OCI-LY1 (cell line): ENCODE measurements at regions not wholly inside any gene's neighbourhood (a gene's known extent, or its start where the extent isn't known, plus 50 kb on each side); places are given as distances from the start of the nearest gene placed in this dataset.

Source experiments
- H2AFZ ChIP-seq: fragments of 200-600 bp; sonication (generic), shearing (Covaris generic); 2 replicates; pipeline ENCODE4 v1.6.0; 2014; ENCODE audit warnings: antibody characterized with exemption, mild to moderate bottlenecking, low read length
- H3F3A ChIP-seq: fragments of 200-600 bp; sonication (generic), shearing (Covaris generic); 2 replicates; pipeline ENCODE4 v1.6.0; 2014; ENCODE audit warnings: mild to moderate bottlenecking, antibody characterized with exemption, low read length, moderate library complexity; ENCODE audit not compliant: insufficient read depth
- H3K27ac ChIP-seq: fragments of 200-600 bp; sonication (generic); 2 replicates; pipeline ENCODE4 v1.5.1; 2014; ENCODE audit warnings: low read length, mixed run types, mild to moderate bottlenecking, low read depth; ENCODE audit not compliant: poor library complexity, severe bottlenecking
- H3K27me3 ChIP-seq: fragments of 200-600 bp; sonication (generic); 2 replicates; pipeline ENCODE4 v1.6.0; 2014; ENCODE audit warnings: antibody characterized with exemption, mild to moderate bottlenecking, low read length, moderate library complexity; ENCODE audit not compliant: insufficient read depth
- H3K36me3 ChIP-seq: fragments of 200-600 bp; sonication (generic); 2 replicates; pipeline ENCODE4 v1.6.1; 2014; ENCODE audit warnings: mild to moderate bottlenecking, antibody characterized with exemption, low read length, moderate library complexity, mixed read lengths; ENCODE audit not compliant: insufficient read depth
- H3K4me1 ChIP-seq: fragments of 200-600 bp; sonication (generic); 2 replicates; pipeline ENCODE4 v1.5.1; 2014; ENCODE audit warnings: mild to moderate bottlenecking, low read length, moderate library complexity; ENCODE audit not compliant: insufficient read depth, severe bottlenecking
- H3K4me2 ChIP-seq: fragments of 200-600 bp; sonication (generic), shearing (Covaris generic); 2 replicates; pipeline ENCODE4 v1.6.1; 2014; ENCODE audit warnings: low read length
- H3K4me3 ChIP-seq: fragments of 200-600 bp; sonication (generic); 2 replicates; pipeline ENCODE4 v1.5.1; 2014; ENCODE audit warnings: low read length, low read depth, mild to moderate bottlenecking, mixed read lengths; ENCODE audit not compliant: poor library complexity, severe bottlenecking
- H3K79me2 ChIP-seq: fragments of 200-600 bp; shearing (Covaris generic); 2 replicates; pipeline ENCODE4 v1.6.1; 2016; ENCODE audit warnings: mixed run types, low read length, mixed read lengths; ENCODE audit not compliant: insufficient read depth
- H3K9ac ChIP-seq: fragments of 200-600 bp; sonication (generic), shearing (Covaris generic); 2 replicates; pipeline ENCODE4 v1.6.1; 2014; ENCODE audit warnings: mild to moderate bottlenecking, low read length, mixed read lengths
- H3K9me2 ChIP-seq: fragments of 200-600 bp; sonication (generic), shearing (Covaris generic); 2 replicates; pipeline ENCODE4 v1.6.1; 2014; ENCODE audit warnings: low read depth, mild to moderate bottlenecking, low read length, mixed read lengths
- H3K9me3 ChIP-seq: fragments of 200-600 bp; shearing (Covaris generic); 2 replicates; pipeline ENCODE4 v1.6.1; 2014; ENCODE audit warnings: low read length, mixed read lengths
- H4K20me1 ChIP-seq: fragments of 200-600 bp; sonication (generic), shearing (Covaris generic); 2 replicates; pipeline ENCODE4 v1.6.0; 2016; ENCODE audit warnings: mild to moderate bottlenecking, low read length; ENCODE audit not compliant: insufficient read depth
- EZH2 ChIP-seq: fragments of 200-600 bp; sonication (generic), shearing (Covaris generic); IDR thresholded peaks from 2 replicates; pipeline ENCODE4 v1.8.0; 2017; ENCODE audit warnings: borderline replicate concordance, mixed run types, mild to moderate bottlenecking, antibody characterized with exemption, low read length, moderate library complexity, mixed read lengths
- TF ChIP-seq, protein P1 (sequence below): fragments of 200-600 bp; sonication (generic), shearing (Covaris generic); IDR thresholded peaks from 2 replicates; pipeline ENCODE4 v1.5.1; 2017; ENCODE audit warnings: mild to moderate bottlenecking, antibody characterized with exemption, low read length, moderate library complexity, mixed read lengths

DNA sequence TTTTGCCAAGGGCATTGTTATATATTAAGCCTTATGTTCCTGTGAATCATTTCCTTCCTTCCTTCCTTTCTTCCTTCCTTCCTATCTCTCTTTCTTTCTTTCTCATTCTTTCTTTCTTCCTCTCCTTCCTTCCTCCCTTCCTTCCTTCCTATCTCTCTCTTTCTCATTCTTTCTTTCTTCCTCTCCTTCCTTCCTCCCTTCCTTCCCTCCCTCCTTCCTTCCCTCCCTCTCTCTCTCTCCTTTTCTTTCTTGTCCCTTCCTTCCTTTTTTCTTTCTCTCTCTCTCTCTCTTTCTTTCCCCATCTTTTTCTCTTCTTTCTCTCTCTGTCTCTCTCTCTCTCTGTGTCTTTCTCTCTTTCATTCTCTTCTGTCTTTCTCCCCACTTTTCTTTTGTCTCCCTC lies 226.6 kb downstream of the ETNK1 start:
- no peak overlapping the region for H3K27ac ChIP-seq
- H3K79me2 ChIP-seq: no peaks in the 10 kb centered on the region
- no peak overlapping the region for H2AFZ ChIP-seq
- no peak overlapping the region for H3K4me2 ChIP-seq
- H3K9ac ChIP-seq: no peak overlapping the region
- no peaks in the 10 kb centered on the region for H3K36me3 ChIP-seq
- H3K4me1 ChIP-seq: no peaks in the 10 kb centered on the region
- no peaks in the 10 kb centered on the region for H3K9me3 ChIP-seq
- H3F3A ChIP-seq: no peaks in the 10 kb centered on the region
- no peak overlapping the region for H3K4me3 ChIP-seq
- no peaks in the 10 kb centered on the region for H4K20me1 ChIP-seq
- no peaks in the 10 kb centered on the region for H3K27me3 ChIP-seq
- TF ChIP-seq, protein P1, sequence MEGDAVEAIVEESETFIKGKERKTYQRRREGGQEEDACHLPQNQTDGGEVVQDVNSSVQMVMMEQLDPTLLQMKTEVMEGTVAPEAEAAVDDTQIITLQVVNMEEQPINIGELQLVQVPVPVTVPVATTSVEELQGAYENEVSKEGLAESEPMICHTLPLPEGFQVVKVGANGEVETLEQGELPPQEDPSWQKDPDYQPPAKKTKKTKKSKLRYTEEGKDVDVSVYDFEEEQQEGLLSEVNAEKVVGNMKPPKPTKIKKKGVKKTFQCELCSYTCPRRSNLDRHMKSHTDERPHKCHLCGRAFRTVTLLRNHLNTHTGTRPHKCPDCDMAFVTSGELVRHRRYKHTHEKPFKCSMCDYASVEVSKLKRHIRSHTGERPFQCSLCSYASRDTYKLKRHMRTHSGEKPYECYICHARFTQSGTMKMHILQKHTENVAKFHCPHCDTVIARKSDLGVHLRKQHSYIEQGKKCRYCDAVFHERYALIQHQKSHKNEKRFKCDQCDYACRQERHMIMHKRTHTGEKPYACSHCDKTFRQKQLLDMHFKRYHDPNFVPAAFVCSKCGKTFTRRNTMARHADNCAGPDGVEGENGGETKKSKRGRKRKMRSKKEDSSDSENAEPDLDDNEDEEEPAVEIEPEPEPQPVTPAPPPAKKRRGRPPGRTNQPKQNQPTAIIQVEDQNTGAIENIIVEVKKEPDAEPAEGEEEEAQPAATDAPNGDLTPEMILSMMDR: no peak
- TF ChIP-seq EZH2: no peak
- H3K9me2 ChIP-seq: no peaks in the 10 kb centered on the region

- Histone ChIP-seq H3K27ac (no peak overlapping the region), H3K9me3 (no peaks in the 10 kb centered on the region), H3K36me3 (no peaks in the 10 kb centered on the region), H3K79me2 (no peaks in the 10 kb centered on the region), H3K9me2 (no peaks in the 10 kb centered on the region), H3K4me2 (no peak overlapping the region), H2AFZ (no peak overlapping the region), H4K20me1 (no peaks in the 10 kb centered on the region), H3K9ac (no peak overlapping the region), H3K4me3 (no peak overlapping the region), H3F3A (no peaks in the 10 kb centered on the region), H3K27me3 (no peaks in the 10 kb centered on the region), H3K4me1 (no peaks in the 10 kb centered on the region)
- no peak for TF ChIP-seq EZH2
These were observed 230.5 kb downstream of the ETNK1 start for GRCh38 chr12:22855456-22855855.

DNA sequence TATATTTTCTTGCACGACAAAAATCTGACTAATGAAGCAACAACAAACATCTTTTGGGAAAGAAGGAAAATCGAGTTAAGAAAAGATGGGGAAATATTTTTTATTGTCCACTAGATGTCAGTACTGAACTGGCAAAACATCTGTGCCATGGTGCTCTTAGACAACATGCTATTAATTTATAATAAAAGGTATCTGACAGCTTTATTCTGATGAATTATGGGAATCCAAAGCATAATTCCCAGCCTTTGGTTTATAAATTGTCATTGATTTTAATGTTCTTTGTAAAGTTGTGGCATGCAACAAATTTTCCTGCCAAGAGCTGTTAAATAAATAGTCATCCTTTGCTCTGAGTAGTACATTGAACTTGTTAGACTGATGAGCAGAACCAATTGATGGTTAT lies 231.2 kb downstream of the ETNK1 start:
- H3K36me3 ChIP-seq: no peaks in the 10 kb centered on the region
- H3K4me3 ChIP-seq: no peak overlapping the region
- no peaks in the 10 kb centered on the region for H3K79me2 ChIP-seq
- no peaks in the 10 kb centered on the region for H3K9me3 ChIP-seq
- no peak overlapping the region for H3K9ac ChIP-seq
- H3K4me1 ChIP-seq: no peaks in the 10 kb centered on the region
- no peak overlapping the region for H3K4me2 ChIP-seq
- H3F3A ChIP-seq: no peaks in the 10 kb centered on the region
- H4K20me1 ChIP-seq: no peaks in the 10 kb centered on the region
- no peak for TF ChIP-seq EZH2
- TF ChIP-seq, protein P1: peak; percentile 61
- no peak overlapping the region for H2AFZ ChIP-seq
- no peaks in the 10 kb centered on the region for H3K9me2 ChIP-seq
- H3K27ac ChIP-seq: no peak overlapping the region
- H3K27me3 ChIP-seq: no peaks in the 10 kb centered on the region

DNA sequence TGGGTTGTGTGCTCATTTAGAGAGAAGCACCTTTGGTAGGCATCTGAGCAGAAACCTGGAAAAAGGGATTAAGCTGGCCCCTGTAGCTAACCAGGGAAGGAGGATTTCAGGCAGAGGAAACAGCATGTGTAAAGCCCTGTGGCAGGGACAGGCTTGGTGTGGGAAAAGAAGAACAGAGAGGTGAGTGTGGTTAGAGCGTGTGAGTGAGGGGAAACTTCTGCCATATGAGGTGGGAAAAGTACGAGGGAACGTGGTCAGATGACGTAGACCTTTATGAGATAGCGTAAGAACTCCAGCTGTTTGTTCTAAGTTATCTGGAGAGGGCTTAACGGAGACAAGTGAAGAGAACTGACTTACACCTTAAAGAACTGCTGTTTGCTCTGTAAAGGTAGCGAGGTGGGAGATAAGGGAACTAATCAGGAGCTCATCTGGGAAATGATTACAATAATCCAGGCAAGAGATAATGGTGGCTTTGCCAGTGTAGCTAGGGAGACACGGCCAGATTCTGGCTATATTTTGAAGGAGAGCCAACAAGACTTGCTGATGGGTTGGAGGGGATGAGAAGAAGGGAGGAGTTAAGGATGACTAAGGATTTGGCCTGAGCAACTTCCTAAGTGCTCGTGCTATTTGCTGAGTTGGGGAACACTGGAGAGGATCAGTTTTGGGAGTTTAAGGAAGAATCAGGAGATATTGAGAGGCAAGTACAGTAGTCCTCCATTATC lies 234.0 kb downstream of the ETNK1 start:
- Histone ChIP-seq H3K9ac (no peak overlapping the region), H4K20me1 (no peaks in the 10 kb centered on the region), H3K4me1 (no peaks in the 10 kb centered on the region), H3K9me2 (no peaks in the 10 kb centered on the region), H3K4me3 (no peak overlapping the region), H3F3A (no peaks in the 10 kb centered on the region), H3K9me3 (no peaks in the 10 kb centered on the region), H3K27ac (no peak overlapping the region), H3K36me3 (no peaks in the 10 kb centered on the region), H3K27me3 (no peaks in the 10 kb centered on the region), H2AFZ (no peak overlapping the region), H3K79me2 (no peaks in the 10 kb centered on the region), H3K4me2 (no peak overlapping the region)
- TF ChIP-seq, protein P1: no peak
- TF ChIP-seq EZH2: no peak
